GM12878 (cell line): ENCODE measurements at regions not wholly inside any gene's neighbourhood (a gene's known extent, or its start where the extent isn't known, plus 50 kb on each side); places are given as distances from the start of the nearest gene placed in this dataset.

Experiments
- CREM ChIP-seq: IDR thresholded peaks from 2 replicates; pipeline ENCODE4 v1.6.1; 2014; ENCODE audit warnings: antibody characterized with exemption, low read depth
- JUND ChIP-seq: IDR thresholded peaks from 2 replicates; pipeline ENCODE4 v1.6.1; 2012; ENCODE audit warnings: low read depth, mild to moderate bottlenecking, low read length, improper control_type of control experiment, moderate library complexity
- MAX ChIP-seq: IDR thresholded peaks from 2 replicates; pipeline ENCODE4 v1.6.1; 2012; ENCODE audit warnings: low read depth, low read length, improper control_type of control experiment
- PAX8 ChIP-seq: fragments of 450-650 bp; IDR thresholded peaks from 2 replicates; pipeline ENCODE4 v1.6.1; 2017; ENCODE audit warnings: mild to moderate bottlenecking, moderate library complexity
- POLR2A ChIP-seq: IDR thresholded peaks from 2 replicates; pipeline ENCODE4 v1.6.1; 2011; ENCODE audit warnings: low read depth, mild to moderate bottlenecking, low read length
- SREBF2 ChIP-seq: IDR thresholded peaks from 2 replicates; pipeline ENCODE4 v1.6.1; 2012; ENCODE audit warnings: mild to moderate bottlenecking, low read length
- TAF1 ChIP-seq: IDR thresholded peaks from 2 replicates; pipeline ENCODE4 v1.6.1; 2011; ENCODE audit warnings: mild to moderate bottlenecking, low read depth, low read length, borderline replicate concordance
- TF ChIP-seq, protein P1 (sequence below), 3 experiments: IDR thresholded peaks in 2 of 3; conservative IDR thresholded peaks in 1 of 3; 2 replicates each; pipeline ENCODE4 v1.5.1; 2011; ENCODE audit warnings: low read depth in 3 of 3, low read length in 3 of 3, mild to moderate bottlenecking in 3 of 3, control low read depth in 2 of 3, moderate library complexity in 2 of 3, inconsistent platforms in 1 of 3, mixed read lengths in 1 of 3; ENCODE audit not compliant: control insufficient read depth in 2 of 3, insufficient read depth in 1 of 3; ENCODE audit errors: extremely low read depth in 1 of 3
- TF ChIP-seq, protein P2 (sequence below): IDR thresholded peaks from 2 replicates; pipeline ENCODE4 v1.6.1; 2011; ENCODE audit warnings: mild to moderate bottlenecking, low read depth, low read length, moderate library complexity; ENCODE audit not compliant: insufficient replicate concordance

DNA sequence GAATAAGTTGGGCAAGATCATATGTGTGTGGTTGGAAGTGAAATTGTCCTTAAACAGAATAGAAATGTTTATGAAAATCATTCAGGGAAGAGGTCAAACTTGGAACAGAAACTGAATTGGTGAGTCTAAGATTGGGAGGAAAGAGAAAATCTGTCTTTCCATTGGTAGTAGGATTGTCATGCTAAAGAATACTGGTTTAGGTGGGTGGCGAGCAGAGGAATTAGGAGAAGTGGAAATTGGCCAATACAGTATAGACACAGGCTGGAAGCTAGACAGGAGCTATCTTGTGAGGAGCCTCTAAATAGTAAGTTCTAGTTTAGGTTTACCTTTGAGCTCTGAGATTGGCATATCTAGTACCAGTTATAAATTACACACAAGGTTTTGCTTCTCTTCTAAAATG lies 80.9 kb upstream of the KYNU start:
- TF ChIP-seq CREM (no peak), JUND (no peak), TAF1 (no peak), POLR2A (no peak), SREBF2 (no peak), MAX (no peak), PAX8 (no peak)
- TF ChIP-seq, protein P1, sequence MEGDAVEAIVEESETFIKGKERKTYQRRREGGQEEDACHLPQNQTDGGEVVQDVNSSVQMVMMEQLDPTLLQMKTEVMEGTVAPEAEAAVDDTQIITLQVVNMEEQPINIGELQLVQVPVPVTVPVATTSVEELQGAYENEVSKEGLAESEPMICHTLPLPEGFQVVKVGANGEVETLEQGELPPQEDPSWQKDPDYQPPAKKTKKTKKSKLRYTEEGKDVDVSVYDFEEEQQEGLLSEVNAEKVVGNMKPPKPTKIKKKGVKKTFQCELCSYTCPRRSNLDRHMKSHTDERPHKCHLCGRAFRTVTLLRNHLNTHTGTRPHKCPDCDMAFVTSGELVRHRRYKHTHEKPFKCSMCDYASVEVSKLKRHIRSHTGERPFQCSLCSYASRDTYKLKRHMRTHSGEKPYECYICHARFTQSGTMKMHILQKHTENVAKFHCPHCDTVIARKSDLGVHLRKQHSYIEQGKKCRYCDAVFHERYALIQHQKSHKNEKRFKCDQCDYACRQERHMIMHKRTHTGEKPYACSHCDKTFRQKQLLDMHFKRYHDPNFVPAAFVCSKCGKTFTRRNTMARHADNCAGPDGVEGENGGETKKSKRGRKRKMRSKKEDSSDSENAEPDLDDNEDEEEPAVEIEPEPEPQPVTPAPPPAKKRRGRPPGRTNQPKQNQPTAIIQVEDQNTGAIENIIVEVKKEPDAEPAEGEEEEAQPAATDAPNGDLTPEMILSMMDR (IDR thresholded peaks at IDR 0.05 in 2 of 3, conservative IDR thresholded peaks at IDR 0.05 in 1 of 3; ENCODE audit: control insufficient read depth in 2 of 3, extremely low read depth in 1 of 3, insufficient read depth in 1 of 3, low read depth in 3 of 3, low read length in 3 of 3), result no peak
- TF ChIP-seq, protein P2, sequence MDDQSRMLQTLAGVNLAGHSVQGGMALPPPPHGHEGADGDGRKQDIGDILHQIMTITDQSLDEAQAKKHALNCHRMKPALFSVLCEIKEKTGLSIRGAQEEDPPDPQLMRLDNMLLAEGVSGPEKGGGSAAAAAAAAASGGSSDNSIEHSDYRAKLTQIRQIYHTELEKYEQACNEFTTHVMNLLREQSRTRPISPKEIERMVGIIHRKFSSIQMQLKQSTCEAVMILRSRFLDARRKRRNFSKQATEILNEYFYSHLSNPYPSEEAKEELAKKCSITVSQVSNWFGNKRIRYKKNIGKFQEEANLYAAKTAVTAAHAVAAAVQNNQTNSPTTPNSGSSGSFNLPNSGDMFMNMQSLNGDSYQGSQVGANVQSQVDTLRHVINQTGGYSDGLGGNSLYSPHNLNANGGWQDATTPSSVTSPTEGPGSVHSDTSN, result no peak
